ENCODE measurements at regions not wholly inside any gene's neighbourhood (a gene's known extent, or its start where the extent isn't known, plus 50 kb on each side); places are given as distances from the start of the nearest gene placed in this dataset.

DNA sequence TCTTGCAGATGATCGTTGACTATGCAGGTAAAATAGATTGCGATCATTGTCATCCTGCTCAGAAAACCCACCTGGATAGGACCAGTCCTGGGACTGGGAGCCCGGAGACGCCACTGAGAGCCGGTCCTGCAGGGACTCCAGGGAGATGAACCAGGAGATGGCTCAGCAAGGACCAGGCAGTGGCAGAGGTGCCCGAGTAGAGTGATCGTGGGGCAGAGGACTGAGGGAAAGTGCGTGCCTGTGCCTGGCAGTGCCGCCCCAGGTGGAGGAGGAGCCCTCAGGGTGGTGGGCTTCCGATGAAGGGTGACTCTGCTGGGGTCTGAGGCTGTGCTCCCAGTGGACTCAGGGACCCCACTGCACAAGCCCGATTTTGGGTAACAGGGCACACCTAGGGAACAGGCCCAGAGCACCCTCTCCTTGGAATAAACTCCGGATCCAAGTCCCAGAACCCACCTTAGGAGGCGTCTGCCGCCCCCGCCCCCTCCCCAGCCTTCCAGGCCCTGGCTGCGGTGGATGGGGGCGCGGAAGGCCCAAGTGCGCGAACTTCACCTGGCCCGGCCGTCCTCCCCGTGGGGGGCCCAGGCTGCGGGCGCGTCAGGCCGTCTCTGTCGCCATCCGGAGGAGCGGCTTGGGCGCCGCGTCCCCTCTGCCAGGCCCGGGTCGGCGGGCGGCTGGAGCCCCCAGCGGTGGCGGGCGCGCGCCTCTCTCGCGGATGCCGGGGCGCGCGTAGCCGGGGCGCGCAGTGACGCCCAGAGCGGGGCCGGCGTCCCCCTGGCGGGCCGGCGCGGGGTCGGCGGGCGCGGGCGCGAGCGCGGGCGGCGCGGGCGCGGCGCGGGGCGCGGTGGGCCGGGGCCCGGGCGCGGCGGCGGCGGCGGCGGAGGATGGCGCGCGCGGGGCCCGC, 1338.8 kb downstream of the BRD1 start:
- Histone ChIP-seq H3K4me3 (ENCODE audit: insufficient read depth, low read length, poor library complexity, severe bottlenecking) (no peak overlapping the region), H3K36me3 (ENCODE audit: low read length) (no peaks in the 10 kb centered on the region), H3K9me3 (ENCODE audit: insufficient read depth, low read length) (no peaks in the 10 kb centered on the region), H3K9me2 (replicated peaks; ENCODE audit: insufficient read depth, low read length) (no peaks in the 10 kb centered on the region), H3K9ac (ENCODE audit: low read length) (no peak overlapping the region), H3K27ac (ENCODE audit: low read depth, low read length) (no peak overlapping the region), H3F3A (ENCODE audit: insufficient read depth) (no peaks in the 10 kb centered on the region), H3K79me2 (ENCODE audit: insufficient read depth, low read length) (no peaks in the 10 kb centered on the region), H3K4me2 (ENCODE audit: low read depth, low read length, poor library complexity, severe bottlenecking) (no peak overlapping the region), H2AFZ (ENCODE audit: low read depth, low read length, severe bottlenecking) (no peak overlapping the region), H3K27me3 (ENCODE audit: low read length) (no peaks in the 10 kb centered on the region), H4K20me1 (ENCODE audit: low read depth, low read length) (no peaks in the 10 kb centered on the region)
- no peak for TF ChIP-seq EZH2phosphoT487 (conservative IDR thresholded peaks at IDR 0.05; ENCODE audit: low read length)
- TF ChIP-seq, protein P1, sequence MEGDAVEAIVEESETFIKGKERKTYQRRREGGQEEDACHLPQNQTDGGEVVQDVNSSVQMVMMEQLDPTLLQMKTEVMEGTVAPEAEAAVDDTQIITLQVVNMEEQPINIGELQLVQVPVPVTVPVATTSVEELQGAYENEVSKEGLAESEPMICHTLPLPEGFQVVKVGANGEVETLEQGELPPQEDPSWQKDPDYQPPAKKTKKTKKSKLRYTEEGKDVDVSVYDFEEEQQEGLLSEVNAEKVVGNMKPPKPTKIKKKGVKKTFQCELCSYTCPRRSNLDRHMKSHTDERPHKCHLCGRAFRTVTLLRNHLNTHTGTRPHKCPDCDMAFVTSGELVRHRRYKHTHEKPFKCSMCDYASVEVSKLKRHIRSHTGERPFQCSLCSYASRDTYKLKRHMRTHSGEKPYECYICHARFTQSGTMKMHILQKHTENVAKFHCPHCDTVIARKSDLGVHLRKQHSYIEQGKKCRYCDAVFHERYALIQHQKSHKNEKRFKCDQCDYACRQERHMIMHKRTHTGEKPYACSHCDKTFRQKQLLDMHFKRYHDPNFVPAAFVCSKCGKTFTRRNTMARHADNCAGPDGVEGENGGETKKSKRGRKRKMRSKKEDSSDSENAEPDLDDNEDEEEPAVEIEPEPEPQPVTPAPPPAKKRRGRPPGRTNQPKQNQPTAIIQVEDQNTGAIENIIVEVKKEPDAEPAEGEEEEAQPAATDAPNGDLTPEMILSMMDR (IDR thresholded peaks at IDR 0.05; ENCODE audit: insufficient read depth, low read length, poor library complexity, severe bottlenecking), result no peak

DNA sequence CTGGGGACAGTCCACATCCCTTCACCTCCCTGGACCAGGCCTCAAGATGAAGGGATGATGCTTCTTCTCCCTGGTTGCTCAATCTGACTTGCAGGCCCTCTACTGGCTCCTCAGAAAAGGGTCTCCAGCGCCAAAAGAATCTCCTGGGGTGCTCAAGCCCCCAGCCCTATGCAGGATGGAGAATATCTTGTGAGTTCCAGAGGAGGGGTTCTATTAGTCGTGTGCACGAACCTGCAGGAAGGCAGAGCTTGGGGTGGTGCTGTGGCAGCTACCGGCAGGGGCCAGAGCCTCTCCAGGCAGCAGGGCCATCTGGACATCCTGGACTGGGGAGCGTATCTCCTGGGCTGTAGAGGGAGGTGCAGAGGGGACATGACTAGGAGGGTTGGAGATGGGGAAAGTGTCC, 1339.5 kb downstream of the BRD1 start:
- no peaks in the 10 kb centered on the region for H3F3A ChIP-seq (ENCODE audit: insufficient read depth)
- TF ChIP-seq EZH2phosphoT487 (conservative IDR thresholded peaks at IDR 0.05; ENCODE audit: low read length), result no peak
- TF ChIP-seq, protein P1 (IDR thresholded peaks at IDR 0.05; ENCODE audit: insufficient read depth, low read length, poor library complexity, severe bottlenecking), result peak; percentile 13
- no peak overlapping the region for H3K27ac ChIP-seq (ENCODE audit: low read depth, low read length)
- H3K9me2 ChIP-seq (replicated peaks; ENCODE audit: insufficient read depth, low read length), result no peaks in the 10 kb centered on the region
- no peaks in the 10 kb centered on the region for H3K79me2 ChIP-seq (ENCODE audit: insufficient read depth, low read length)
- H3K4me2 ChIP-seq (ENCODE audit: low read depth, low read length, poor library complexity, severe bottlenecking), result no peak overlapping the region
- no peak overlapping the region for H3K9ac ChIP-seq (ENCODE audit: low read length)
- no peaks in the 10 kb centered on the region for H3K36me3 ChIP-seq (ENCODE audit: low read length)
- H4K20me1 ChIP-seq (ENCODE audit: low read depth, low read length), result no peaks in the 10 kb centered on the region
- no peaks in the 10 kb centered on the region for H3K9me3 ChIP-seq (ENCODE audit: insufficient read depth, low read length)
- H3K27me3 ChIP-seq (ENCODE audit: low read length), result no peaks in the 10 kb centered on the region
- no peak overlapping the region for H3K4me3 ChIP-seq (ENCODE audit: insufficient read depth, low read length, poor library complexity, severe bottlenecking)
- no peak overlapping the region for H2AFZ ChIP-seq (ENCODE audit: low read depth, low read length, severe bottlenecking)

DNA sequence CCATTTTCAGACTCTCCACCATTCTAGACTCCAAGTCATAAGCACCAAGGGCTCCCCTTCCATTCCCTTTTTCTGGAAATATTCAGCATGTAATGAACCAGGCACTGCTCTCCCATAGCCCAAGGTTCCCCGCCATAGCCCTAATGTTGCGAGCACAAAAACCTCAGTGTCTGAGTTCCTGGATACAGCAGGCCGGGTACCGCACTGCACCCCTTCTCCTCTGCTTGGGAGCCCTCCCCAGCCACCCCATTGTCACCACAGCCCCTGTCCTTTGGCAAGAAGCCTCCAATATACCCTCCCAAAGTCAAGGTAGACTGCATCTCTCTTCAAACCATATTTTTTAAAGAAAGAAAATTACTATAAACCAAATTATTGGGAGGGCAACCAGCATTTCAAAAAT, 1341.1 kb downstream of the BRD1 start:
- Histone ChIP-seq H3K9me2 (replicated peaks; ENCODE audit: insufficient read depth, low read length) (no peaks in the 10 kb centered on the region), H3K27ac (ENCODE audit: low read depth, low read length) (no peak overlapping the region), H3K4me2 (ENCODE audit: low read depth, low read length, poor library complexity, severe bottlenecking) (no peak overlapping the region), H3K79me2 (ENCODE audit: insufficient read depth, low read length) (no peaks in the 10 kb centered on the region), H3F3A (ENCODE audit: insufficient read depth) (no peaks in the 10 kb centered on the region), H3K4me3 (ENCODE audit: insufficient read depth, low read length, poor library complexity, severe bottlenecking) (no peak overlapping the region), H3K36me3 (ENCODE audit: low read length) (no peaks in the 10 kb centered on the region), H3K27me3 (ENCODE audit: low read length) (no peaks in the 10 kb centered on the region), H3K9me3 (ENCODE audit: insufficient read depth, low read length) (no peaks in the 10 kb centered on the region), H2AFZ (ENCODE audit: low read depth, low read length, severe bottlenecking) (no peak overlapping the region), H4K20me1 (ENCODE audit: low read depth, low read length) (no peaks in the 10 kb centered on the region), H3K9ac (ENCODE audit: low read length) (no peak overlapping the region)
- TF ChIP-seq EZH2phosphoT487 (conservative IDR thresholded peaks at IDR 0.05; ENCODE audit: low read length), result no peak
- TF ChIP-seq, protein P1 (IDR thresholded peaks at IDR 0.05; ENCODE audit: insufficient read depth, low read length, poor library complexity, severe bottlenecking), result no peak
